HG03575 (cell line): ENCODE measurements at regions not wholly inside any gene's neighbourhood (a gene's known extent, or its start where the extent isn't known, plus 50 kb on each side); places are given as distances from the start of the nearest gene placed in this dataset.
"Not testable (repeated sequence)": the region's sequence is repeated elsewhere in the genome, so short reads cannot be mapped to it uniquely, and the experiment has no call there.

Source experiments
- ATAC-seq: cut with Tn5 transposase; IDR thresholded peaks from one replicate; pipeline ENCODE4 v1.9.1; 2021; ENCODE audit not compliant: unreplicated experiment, insufficient number of reproducible peaks, low FRiP score; ENCODE audit errors: extremely low read depth

DNA sequence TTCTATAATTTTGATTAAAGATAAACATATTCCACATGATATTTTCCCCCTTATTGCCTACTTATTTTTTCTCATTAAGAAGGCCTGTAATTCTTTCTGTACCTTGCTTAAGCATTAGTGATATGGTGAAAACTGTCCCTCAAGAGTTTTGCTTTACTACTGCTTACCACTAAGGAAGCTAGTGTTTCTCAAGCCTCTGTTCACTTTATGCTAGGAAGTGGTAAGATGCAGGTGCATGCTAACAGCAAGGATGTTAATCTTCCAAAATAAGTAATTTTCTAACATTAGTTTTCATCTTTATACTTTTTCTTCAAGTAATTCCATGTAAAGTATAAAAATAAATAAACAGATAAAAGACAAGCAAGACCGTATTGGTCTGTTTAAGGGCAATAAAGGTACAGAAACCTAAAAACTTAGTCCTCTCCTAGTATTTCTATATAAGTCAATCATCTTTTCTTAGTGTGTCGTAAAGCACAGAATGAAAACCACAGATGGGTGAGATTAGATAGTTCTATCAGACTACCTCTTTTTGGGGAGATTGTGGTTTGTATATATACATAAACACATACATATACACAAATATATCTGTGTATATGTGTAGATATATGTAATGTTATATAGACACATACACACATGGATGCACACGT lies 731.0 kb upstream of the CNTN5 start:
- no peak for ATAC-seq

GRCh38 chr11:98296091-98296880 lies 724.5 kb upstream of the CNTN5 start:
- ATAC-seq, result no peak

DNA sequence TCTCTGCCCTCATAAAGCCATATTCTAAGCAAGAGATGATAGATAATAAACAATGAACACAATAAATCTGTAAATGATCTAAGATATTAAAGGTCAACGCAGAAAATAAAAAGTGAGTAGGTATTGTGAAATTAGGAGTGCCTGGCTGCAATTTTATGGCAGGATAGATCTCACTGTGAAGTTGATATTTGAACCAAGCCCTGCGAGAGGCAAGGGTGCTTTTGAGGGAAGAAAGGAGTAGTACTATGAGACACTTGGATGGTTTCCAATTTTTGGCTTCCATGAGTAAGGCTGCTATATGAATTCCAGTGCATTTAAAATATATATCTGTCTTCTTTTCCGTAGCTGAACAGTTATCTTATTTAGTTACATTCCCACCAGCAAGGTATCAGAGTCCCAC lies 720.0 kb upstream of the CNTN5 start:
- no peak for ATAC-seq

- no peak for ATAC-seq
Observed at GRCh38 chr11:98307827-98308491, 712.8 kb upstream of the CNTN5 start.

DNA sequence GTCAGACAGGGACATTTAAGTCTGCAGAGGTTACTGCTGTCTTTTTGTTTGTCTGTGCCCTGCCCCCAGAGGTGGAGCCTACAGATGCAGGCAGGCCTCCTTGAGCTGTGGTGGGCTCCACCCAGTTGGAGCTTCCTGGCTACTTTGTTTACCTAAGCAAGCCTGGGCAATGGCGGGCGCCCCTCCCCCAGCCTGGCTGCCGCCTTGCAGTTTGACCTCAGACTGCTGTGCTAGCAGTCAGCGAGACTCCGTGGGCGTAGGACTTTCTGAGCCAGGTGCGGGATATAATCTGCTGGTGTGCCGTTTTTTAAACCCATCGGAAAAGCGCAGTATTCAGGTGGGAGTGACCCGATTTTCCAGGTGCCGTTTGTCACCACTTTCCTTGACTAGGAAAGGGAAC lies 690.4 kb upstream of the CNTN5 start:
- ATAC-seq, result not testable (repeated sequence)

DNA sequence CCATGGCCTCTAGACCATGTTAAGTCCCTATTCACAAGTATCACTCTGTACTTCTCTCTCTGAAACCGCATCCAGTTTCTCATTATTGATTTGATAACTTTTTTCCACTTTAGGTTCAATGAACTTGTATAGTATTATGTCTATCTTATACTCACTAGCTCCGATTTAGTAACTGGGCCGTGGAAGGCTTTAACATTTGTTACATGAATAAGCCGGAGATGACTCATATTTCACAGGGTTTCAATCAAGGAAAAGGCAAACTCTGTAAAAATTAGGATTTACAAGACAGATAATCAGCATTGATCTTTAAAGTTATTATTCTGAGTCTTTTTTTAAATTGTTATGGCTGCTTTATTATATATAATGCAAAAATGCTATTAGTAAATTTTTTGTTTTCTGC lies 662.2 kb upstream of the CNTN5 start:
- no peak for ATAC-seq

GRCh38 chr11:98365190-98365589 lies 655.6 kb upstream of the CNTN5 start:
- ATAC-seq, result no peak

DNA sequence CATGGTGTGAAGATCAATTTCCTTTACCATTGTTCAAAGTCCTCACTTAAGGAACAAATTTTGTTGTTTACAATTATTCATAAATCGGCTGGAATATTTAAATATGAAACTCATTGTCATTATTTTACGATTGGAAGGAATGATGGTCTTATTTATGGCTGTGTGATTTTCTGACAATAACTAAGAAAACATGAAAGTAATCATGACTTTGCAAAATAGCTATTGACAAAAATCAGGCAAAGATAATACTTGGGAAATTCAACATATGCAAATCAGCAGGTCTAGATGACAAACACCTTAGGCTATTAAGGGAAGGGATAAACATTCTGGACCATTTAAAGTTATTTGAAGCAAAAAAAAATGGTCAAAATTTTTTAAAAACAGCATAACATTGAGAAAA lies 654.8 kb upstream of the CNTN5 start:
- ATAC-seq, result no peak

DNA sequence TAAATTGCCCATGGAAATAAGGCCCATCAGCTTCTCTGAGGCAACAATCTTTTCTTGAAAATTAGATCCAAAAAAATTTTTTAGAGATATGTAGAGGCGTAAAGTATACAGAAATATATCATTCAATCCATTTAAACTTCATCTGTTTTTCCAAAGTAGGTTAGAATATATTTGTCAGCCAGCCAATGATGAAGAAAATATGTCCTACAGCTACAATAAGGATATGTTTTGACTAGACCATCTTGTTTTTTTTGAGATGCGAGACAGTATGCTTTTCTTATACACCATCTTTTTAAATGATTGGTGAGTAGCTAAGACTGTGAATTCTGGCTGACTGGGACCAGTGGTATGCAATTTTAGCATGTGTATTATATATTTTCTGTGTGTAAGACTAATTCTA lies 630.4 kb upstream of the CNTN5 start:
- no peak for ATAC-seq

- not testable (repeated sequence) for ATAC-seq
Observed at GRCh38 chr11:98394500-98394899, 626.2 kb upstream of the CNTN5 start.

DNA sequence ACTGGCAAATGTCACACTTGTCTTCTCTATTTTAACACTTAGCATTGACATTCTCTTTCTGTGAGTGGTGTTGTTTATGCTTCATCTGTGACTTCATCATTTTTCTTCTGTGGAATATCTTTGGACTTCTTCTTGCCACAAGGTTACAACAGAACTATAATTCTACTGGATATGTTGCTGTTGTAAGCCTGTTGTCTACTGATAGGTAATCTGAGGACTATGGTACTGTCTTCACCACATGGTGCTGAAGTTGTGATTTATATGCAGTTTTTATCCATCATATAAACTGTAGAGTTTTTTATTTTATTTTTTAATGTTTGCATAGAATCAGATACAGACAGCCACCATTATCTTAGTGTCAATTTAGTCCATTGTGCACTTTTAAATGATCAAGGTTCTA lies 622.2 kb upstream of the CNTN5 start:
- ATAC-seq, result no peak

DNA sequence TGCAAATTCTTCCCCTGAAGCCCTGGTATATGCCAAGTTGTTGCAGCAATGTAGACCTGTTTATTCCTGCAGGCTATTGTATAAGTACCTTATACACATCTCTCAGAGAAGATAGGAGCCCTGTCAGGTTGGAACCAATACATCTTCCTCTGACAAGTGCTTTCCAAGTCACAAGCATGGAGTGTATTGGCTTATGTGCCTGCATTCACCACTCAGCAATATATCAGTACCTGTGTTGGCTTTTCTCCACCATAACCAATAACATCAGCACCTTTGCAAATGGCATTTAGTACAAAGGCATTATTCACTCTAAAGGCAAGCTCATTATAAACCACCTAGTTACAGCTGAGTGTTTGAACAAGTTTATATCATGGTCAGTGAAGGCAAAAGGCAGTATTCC lies 611.7 kb upstream of the CNTN5 start:
- ATAC-seq, result no peak

- ATAC-seq, result no peak
Observed at GRCh38 chr11:98411777-98412176, 609.0 kb upstream of the CNTN5 start.

GRCh38 chr11:98417256-98417755 lies 603.4 kb upstream of the CNTN5 start:
- no peak for ATAC-seq

DNA sequence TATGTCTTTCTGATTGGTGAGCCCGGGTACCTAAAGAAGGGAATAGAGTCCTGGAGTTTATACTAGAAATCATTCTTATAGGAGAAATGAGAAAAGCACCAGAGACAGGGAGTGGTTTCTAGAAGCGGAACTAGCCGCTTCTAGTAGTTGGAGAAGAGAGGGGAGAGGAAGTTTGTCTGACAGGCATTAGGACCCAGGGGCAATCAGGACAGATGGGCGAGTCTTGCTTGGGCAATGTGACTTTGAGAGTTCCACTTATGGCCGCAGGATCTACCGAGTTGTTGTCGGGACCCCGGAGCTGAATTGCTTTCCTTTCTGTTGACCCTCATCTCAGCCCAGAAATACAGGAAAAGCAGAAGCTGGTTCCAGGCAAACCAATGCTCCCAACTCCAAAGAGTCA lies 596.8 kb upstream of the CNTN5 start:
- ATAC-seq, result no peak

DNA sequence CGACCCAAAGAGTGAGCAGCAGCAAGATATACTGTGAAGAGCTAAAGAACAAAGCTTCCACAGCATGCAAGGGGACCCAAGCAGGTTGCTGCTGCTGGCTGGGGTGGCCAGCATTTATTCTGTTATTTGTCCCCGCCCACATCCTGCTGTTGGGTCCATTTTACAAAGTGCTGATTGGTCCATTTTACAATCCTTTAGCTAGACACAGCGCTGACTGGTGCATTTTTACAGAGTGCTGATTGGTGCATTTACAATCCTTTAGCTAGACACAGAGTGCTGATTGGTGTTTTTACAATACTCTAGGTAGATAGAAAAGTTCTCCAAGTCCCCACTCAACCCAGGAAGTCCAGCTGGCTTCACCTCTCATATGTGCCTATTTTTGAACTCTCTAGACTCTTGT lies 596.0 kb upstream of the CNTN5 start:
- ATAC-seq, result not testable (repeated sequence)

DNA sequence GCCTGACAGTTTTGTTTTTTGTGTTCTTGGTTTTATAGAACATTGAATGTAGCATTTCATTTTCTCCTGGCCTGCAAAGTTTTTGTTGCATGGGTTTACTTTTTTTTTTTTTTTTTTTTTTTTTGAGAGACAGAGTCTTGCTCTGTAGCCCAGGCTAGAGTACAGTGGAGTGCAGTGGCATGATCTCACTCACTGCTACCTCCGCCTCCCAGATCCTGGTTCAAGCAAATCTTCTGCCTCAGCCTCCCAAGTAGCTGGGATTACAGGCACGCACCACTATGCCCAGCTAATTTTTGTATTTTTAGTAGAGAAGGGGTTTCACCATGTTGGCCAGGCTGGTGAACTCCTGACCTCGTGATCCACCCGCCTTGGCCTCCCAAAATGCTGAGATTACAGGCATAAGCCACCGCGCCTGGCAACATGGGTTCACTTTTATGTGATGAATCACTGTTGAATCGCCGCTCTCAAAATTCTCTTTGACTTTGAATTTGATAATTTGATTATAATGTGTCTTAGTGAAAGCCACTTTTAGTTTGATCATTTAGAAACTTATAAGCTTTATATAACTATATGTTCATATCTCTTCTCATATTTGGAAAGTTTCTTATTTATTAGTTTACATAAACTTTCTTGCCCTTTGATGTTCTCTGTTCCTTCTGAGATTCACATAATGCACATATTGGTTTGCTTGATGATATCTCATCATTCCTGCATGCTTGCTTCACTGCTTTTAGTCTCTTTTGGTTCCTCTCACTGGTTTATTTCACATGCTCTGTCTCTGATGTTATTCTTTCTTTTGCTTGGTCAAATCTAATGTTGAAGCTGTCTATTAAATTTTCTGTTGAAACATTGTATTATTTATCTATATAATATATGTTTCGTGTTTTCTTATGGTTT lies 589.0 kb upstream of the CNTN5 start:
- ATAC-seq, result no peak

DNA sequence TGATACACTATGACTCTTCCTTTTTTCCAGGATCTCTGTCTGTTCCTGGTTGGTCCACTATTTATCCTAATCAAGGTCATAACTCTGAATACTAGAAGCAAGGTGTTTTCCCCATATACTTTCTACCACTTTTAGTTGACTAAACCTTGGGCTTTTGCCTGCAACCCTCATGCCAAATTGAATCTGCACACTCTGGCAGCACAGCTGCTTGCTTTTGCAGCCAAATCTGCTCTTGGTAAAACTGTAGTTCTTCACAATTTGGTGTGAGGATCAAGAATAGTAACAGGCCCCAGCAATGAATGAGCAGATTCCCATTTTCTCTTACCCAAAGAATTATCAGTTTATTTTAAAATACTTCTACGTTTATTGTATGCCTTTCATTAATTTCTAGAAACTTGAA lies 586.5 kb upstream of the CNTN5 start:
- ATAC-seq, result no peak

- no peak for ATAC-seq
Observed at GRCh38 chr11:98453378-98453777, 567.4 kb upstream of the CNTN5 start.
